Ammon's horn (tissue), 1 donor: ENCODE measurements at regions not wholly inside any gene's neighbourhood (a gene's known extent, or its start where the extent isn't known, plus 50 kb on each side); places are given as distances from the start of the nearest gene placed in this dataset.
A peak's percentile ranks its signal among the peaks of the same experiment; 100 is the strongest.
"Not testable (repeated sequence)": the region's sequence is repeated elsewhere in the genome, so short reads cannot be mapped to it uniquely, and the experiment has no call there.

Experiments
- DNase-seq: peaks from one replicate; pipeline ENCODE4 v3.0.0-alpha.2; 2016; ENCODE audit warnings: low spot score

DNA sequence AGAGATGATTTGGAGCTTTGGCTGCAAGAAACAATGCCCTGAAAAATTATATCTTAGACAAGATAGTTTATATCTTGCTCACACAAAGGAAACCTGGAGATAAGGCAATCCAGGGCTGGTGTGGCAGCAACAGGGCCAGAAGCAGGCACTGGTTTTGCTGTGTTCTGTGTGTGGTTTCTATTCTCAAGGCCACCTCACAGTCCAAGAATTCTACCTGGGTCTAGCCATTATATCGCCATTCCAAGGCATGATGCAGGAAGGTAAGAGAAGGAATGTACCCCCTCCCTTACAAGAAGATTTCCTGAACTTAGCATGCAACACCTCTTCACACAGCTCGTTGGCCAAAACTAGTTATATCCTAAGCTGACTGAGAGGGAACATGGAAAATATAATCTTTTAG lies 74.5 kb upstream of the MEGF10 start:
- DNase-seq: no peak

DNA sequence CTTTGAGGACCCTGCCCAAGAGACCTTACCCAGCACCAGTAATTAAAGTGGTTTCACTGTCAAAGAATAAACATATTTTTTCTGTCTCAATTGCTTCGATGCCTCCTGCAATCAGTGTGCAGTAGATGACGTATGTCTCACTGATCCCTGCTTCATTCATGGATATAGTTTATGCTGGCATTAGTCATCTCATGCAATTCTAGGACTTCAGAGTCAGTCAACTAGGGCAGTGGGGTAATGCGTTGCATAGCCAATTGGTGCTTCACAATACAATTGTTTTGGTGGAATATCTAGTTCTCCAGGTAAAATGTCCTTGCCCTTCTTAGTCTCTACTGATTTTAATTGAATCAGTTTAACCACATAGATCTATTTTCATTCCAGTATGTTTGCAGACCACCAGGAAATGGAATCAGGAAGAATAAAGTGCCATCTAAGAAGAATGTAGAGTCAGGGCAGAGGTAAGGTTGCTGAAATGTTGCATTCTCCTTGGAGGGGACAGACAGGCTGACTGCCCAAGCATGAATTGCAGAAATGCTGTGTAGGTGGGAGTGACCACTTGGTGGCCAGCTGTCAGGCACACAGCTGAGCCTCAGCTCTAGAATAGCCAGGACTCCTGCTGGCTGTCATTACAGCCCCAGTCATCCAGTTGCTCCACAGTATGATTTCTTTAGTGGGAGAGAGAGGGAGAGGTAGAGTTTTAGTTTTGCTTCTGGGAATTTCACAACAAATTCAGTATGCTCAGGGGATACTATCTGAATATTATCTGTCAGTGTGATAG lies 73.5 kb upstream of the MEGF10 start:
- DNase-seq: no peak

DNA sequence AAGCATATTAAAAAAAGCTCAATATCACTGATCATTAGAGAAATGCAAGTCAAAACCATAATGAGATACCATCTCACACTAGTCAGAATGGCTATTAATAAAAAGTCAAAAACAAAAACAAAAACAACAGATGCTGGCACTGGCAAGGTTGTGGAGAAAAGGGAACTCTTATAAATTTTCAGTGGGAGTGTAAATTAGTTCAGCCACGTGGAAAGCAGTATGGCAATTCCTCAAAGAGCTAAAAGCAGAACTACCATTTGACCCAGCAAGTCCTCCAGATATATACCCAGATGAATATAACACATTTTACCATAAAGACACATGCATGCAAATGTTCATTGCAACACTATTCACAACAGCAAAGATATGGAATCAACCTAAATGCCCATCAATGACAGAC lies 68.7 kb upstream of the MEGF10 start:
- not testable (repeated sequence) for DNase-seq

DNA sequence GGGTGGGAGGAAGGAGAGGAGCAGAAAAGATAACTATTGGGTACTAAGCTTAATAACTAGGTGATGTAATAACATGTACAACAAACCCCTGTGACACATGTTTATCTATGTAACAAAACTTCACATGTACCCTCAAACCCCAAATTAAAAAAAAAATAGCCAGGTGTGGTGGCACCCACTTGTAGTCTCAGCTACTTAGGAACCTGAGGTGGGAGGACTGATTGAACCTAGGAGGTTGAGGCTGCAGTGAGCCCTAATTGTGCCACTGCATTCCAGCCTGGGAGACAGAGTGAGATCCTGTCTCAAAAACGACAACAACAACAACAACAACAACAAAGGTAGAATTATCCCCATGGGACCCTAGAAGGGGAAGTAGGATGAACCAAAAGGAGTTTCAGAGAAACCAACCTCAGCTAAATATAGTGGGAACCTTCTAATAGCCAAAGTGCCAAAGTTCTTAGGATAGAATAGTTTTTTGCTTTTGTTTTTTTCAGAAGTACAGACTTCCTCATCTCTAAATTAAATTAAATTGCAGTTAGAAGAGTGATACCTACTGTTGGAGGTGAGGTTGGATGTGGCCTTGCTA lies 67.9 kb upstream of the MEGF10 start:
- not testable (repeated sequence) for DNase-seq

DNA sequence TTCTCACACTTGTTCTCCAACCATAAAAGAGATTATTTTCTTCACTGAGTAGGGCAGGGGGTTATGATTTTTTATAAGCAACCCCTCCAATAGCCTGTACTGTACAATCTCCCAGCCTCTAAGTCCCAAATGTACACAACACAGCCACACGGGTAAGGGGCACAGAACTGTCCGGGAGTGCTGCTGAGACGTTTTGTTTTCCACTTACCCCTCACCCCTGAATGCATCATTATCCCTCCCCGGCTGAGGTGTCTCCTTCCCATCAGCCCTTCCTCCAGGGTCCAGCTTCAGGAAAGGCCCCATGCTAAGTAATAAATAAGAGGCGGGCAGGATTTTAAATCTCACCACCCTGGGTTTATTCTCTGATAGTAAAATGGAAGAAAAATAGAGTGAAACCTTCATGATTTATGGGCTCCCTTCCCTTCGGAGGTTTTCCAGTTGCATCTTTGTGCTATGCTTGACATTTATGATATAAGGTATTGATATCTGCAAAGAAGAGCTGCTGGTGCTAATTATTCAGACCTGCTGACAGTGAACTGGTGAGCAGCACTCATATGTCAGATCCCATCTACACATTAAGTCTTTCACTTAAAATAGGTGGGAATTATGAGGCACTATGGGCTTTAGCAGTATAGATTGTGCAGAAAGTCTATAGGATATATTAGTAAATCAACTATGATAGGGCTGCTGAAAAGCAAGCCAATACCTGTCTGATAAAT lies 67.2 kb upstream of the MEGF10 start:
- DNase-seq: no peak

DNA sequence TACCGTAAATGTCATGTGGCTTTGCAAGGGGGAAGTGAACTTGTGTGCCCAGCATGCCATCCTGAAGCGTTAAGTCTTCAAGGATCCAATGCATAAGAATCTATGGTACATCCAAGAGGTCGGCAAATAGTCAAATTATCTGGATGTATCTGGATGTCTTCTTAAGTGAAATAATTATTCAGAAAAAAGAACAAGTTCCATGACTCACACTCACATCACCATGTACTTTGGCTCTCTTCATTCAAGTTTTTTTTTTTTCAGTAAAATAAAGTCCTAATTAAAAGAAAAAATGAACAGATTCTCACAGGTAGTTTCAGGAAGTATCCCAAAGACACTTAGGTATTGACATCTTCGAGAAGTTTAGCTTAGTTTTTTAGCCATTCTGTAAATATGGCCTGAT lies 62.7 kb upstream of the MEGF10 start:
- no peak for DNase-seq

DNA sequence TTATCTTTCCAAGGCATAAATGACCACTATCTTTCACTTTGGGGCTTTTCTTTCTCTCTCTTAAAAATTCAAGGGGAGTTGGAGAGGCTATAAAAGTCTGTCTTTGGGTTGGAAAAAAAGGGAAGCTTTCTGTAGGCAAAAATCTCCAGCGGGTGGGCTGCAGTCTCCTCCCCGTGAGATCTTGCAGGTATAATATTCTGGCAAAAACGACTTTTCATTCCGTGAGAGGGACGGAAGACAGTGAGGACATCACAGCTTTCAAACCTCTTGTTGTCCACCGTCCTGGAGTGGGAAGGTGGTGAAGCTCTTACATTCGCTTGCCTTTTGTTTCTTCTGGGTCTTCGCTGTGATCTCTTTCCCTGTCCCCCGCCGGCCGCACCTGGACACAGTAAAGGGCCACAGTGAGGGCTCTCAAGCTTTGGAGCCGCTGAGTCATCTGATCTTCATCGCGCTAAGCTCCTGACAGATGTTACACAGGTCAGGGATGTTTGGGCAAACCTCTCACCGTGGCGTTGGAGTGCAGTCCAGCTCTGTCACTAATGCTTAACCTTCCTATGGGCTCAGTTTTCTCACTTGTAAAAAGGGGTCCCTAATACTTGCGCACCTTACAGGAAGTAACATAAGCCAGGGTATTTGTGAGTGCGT lies 61.9 kb upstream of the MEGF10 start:
- DNase-seq: peak; percentile 5

DNA sequence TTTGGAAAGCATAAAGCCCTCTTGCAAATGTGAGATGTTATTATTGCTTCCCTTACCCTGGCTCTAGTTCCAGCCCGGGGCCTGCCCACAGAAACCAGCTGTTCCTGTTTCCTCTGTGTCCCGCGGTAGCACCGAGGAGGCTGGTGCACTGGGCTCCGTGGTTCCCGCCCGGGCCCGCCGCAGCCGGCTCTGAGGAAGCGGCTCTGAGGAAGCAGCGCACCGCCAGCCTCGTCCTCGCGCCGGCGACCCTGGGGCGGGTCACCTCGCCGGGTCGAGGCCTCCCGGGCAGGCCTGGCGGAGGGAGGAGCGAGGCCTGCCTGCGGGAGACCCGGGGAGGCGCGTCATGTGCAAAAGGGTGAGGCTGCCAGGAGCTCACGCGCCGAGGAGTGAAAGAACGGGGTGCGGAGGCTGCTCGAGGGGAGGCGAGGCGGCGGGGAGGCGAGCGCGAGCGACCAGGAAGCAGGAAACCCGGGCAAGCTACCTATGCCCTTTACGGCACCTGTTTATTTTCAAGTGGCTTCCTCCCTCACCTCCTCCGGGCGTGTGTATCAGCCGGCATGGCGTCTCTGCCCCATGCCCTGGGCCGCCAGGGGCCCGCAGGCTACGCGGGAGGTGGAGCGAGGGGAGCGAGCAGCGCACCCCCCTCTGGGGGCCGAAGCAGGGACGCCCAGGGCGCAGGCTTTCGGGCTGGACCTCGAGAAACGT lies 61.3 kb upstream of the MEGF10 start:
- peak; percentile 45 for DNase-seq

DNA sequence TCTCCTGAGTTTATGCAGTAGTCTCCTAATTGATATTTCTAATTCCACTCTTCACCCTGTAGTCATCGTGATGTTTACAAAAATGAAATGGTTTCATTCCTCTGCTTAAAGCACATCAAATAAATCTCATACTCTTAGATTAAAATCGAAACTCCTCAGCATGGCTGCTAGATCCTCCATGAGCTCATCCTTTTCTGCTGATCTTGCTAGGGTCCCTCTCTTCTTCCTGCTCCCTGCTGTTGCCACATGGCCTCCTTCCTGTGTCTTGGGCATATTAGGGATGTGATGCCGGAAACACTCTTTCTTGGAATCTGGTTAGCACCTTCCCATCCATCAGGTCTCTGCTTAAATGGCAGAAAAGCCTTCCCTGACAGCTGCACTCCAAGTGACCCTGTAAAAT lies 59.5 kb upstream of the MEGF10 start:
- no peak for DNase-seq

DNA sequence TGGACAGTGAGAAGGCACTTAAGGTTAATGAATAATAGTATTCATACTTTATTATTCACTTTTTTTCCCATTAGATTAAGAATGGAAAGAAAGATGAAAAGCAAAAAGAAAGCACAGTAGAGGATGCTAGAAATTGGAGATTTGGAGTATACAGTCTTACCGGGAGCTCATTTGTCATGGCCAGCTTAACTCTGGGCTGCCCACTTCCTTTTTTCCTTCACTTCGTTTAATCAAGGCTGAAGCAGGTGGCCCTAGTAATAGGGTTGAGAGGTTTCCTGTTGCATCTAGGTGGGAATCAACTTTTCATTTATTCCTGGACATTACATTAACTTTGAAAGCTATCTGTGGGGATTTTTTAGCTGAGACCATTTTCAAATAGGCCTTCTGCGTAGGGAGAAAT lies 57.0 kb upstream of the MEGF10 start:
- no peak for DNase-seq

DNA sequence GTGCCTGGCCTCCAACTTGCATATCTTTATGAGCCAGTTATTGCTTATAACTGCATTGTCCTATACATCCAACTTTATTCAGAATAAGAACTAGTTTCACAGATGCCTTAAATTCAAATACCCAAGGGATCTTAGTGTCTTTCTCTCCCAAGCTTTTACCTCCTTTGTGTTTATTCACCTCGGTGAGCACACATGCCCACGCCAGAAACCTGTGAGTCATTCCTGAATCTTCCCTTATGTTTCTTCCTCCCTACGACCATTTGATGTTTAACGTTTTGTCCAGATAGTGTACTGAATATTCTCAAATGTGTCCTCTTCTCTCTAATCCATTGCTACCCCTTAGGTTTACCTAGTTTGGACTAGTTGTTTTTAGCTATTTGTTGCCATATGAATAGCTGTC lies 55.5 kb upstream of the MEGF10 start:
- DNase-seq: no peak

DNA sequence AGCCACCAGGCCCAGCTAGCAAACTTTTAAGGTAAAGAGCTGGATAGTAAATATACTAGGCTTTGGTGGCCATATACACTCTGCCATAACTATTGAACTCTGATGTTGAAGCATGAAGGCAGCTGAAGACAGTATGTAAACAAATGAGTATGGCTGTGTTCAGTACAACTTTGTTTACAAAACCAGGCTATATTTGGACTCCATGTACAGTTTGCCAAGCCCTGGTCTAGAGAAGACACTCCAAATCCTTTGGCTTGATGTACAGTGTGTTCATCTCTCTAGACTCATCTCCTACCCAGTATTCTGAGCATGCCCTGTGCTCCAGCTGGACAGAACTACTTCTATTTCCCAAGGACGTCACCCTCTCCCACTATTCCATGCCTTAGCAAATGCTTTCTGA lies 54.3 kb upstream of the MEGF10 start:
- DNase-seq: no peak
